Upper lobe of left lung (tissue), 6 donors: ENCODE measurements at regions not wholly inside any gene's neighbourhood (a gene's known extent, or its start where the extent isn't known, plus 50 kb on each side); places are given as distances from the start of the nearest gene placed in this dataset.
A peak's percentile ranks its signal among the peaks of the same experiment; 100 is the strongest.

Source experiments
- ATAC-seq, 2 donors: fragments of 200-7000 bp; cut with Tn5 transposase; one replicate each; pipeline ENCODE4 v1.9.1; 2022; ENCODE audit warnings: mild to moderate bottlenecking in 2 of 2, moderate library complexity in 2 of 2; ENCODE audit not compliant: low FRiP score in 2 of 2
- DNase-seq, 2 donors: peaks; one replicate each; pipeline ENCODE4 v3.0.0-alpha.2; 2019 to 2020
- H3K27ac ChIP-seq, 4 donors: fragments of 200-600 bp; sonication (generic); one replicate each; pipeline ENCODE4 v1.5.1; 2016 to 2019
- H3K27me3 ChIP-seq, 4 donors: fragments of 200-600 bp; sonication (generic); one replicate each; pipeline ENCODE4 v1.5.1; 2017 to 2019
- H3K36me3 ChIP-seq, 4 donors: fragments of 200-600 bp; sonication (generic); one replicate each; pipeline ENCODE4 v1.5.1; 2016 to 2019
- H3K4me1 ChIP-seq, 4 donors: fragments of 200-600 bp; sonication (generic); one replicate each; pipeline ENCODE4 v1.5.1; 2018 to 2019
- H3K4me3 ChIP-seq, 4 donors: fragments of 200-600 bp; sonication (generic); one replicate each; pipeline ENCODE4 v1.5.1; 2017 to 2019; ENCODE audit warnings: mild to moderate bottlenecking in 2 of 4, moderate library complexity in 1 of 4
- H3K9me3 ChIP-seq, 4 donors: fragments of 200-600 bp; sonication (generic); one replicate each; pipeline ENCODE4 v1.5.1; 2018 to 2019
- CTCF ChIP-seq, 6 experiments: fragments of 450-650 bp in 4 of 6; fragments of 200-600 bp in 2 of 6; sonication (generic) in 2 of 6; IDR thresholded peaks; one replicate each; pipeline ENCODE4 v1.5.1; 2016 to 2019; ENCODE audit warnings: antibody characterized with exemption in 6 of 6
- EP300 ChIP-seq, 4 donors: sonication (generic); formaldehyde crosslinking; IDR thresholded peaks; one replicate each; pipeline ENCODE4 v1.5.1; 2017; ENCODE audit warnings: antibody characterized with exemption in 4 of 4, control low read depth in 2 of 4
- POLR2A ChIP-seq, 4 donors: fragments of 450-650 bp; IDR thresholded peaks; one replicate each; pipeline ENCODE4 v1.5.1; 2016 to 2017; ENCODE audit warnings: antibody characterized with exemption in 4 of 4, mild to moderate bottlenecking in 2 of 4
- POLR2AphosphoS5 ChIP-seq, 2 donors: sonication (generic); formaldehyde crosslinking; IDR thresholded peaks; one replicate each; pipeline ENCODE4 v1.5.1; 2017; ENCODE audit warnings: antibody characterized with exemption in 2 of 2
- WGBS, 2 donors: methylation state at CpG; one replicate each; pipeline ENCODE4 v1.1.5; 2017 to 2018; 5-methylcytosine and 5-hydroxymethylcytosine counted together
- donor health status: DM: no; HTN: no; CAD: no; lungs with moderate emphysema.
- donor health status: DM: no; HTN: yes; CAD: no; lungs with severe emphysema.

GRCh38 chr14:104519721-104520120 is 59.8 kb upstream of the C14orf180 start:
- Histone ChIP-seq H3K36me3 (no peaks in the 10 kb centered on the region), H3K9me3 (peaks cover 0 to 14% (median 11%) of the 10 kb centered on the region in 4 donors), H3K4me1 (no peaks in the 10 kb centered on the region), H3K27me3 (no peaks in the 10 kb centered on the region), H3K4me3 (no peak overlapping the region), H3K27ac (no peak overlapping the region)
- ATAC-seq = no peak
- no peak for DNase-seq
- WGBS, 2 donors = 78 to 85% methylated on average over 7 to 8 of the region's 8 CpGs
- TF ChIP-seq CTCF (IDR thresholded peaks at IDR 0.05) (no peak), POLR2AphosphoS5 (IDR thresholded peaks at IDR 0.05) (no peak), POLR2A (IDR thresholded peaks at IDR 0.05) (no peak), EP300 (IDR thresholded peaks at IDR 0.05) (no peak)

- no peak overlapping the region for H3K27ac ChIP-seq
- no peak for TF ChIP-seq CTCF (IDR thresholded peaks at IDR 0.05)
- no peak for TF ChIP-seq POLR2A (IDR thresholded peaks at IDR 0.05)
- TF ChIP-seq POLR2AphosphoS5 (IDR thresholded peaks at IDR 0.05) = no peak
- no peak overlapping the region for H3K4me3 ChIP-seq
- no peaks in the 10 kb centered on the region for H3K4me1 ChIP-seq
- DNase-seq (no peak), ATAC-seq (no peak)
- H3K27me3 ChIP-seq = no peaks in the 10 kb centered on the region
- WGBS, 2 donors = 84 to 85% methylated on average over 11 to 13 of the region's 13 CpGs
- H3K9me3 ChIP-seq = peaks cover 0 to 14% (median 11%) of the 10 kb centered on the region in 4 donors
- no peaks in the 10 kb centered on the region for H3K36me3 ChIP-seq
These were observed 58.7 kb upstream of the C14orf180 start for GRCh38 chr14:104520620-104521410.

- WGBS, 2 donors = 86 to 89% methylated on average over 6 to 8 of the region's 8 CpGs
- Histone ChIP-seq H3K27ac (no peak overlapping the region), H3K9me3 (peaks cover 0 to 6% (median 4%) of the 10 kb centered on the region in 4 donors), H3K36me3 (no peaks in the 10 kb centered on the region), H3K4me3 (no peak overlapping the region), H3K27me3 (no peaks in the 10 kb centered on the region), H3K4me1 (no peaks in the 10 kb centered on the region)
- TF ChIP-seq EP300 (IDR thresholded peaks at IDR 0.05) (no peak), POLR2AphosphoS5 (IDR thresholded peaks at IDR 0.05) (no peak), CTCF (IDR thresholded peaks at IDR 0.05) (no peak), POLR2A (IDR thresholded peaks at IDR 0.05) (no peak)
- ATAC-seq (no peak), DNase-seq (no peak)
These were observed 57.5 kb upstream of the C14orf180 start for GRCh38 chr14:104521816-104522745.

- Histone ChIP-seq H3K27me3 (no peaks in the 10 kb centered on the region), H3K4me3 (no peak overlapping the region), H3K9me3 (no peaks in the 10 kb centered on the region), H3K27ac (no peak overlapping the region), H3K4me1 (no peaks in the 10 kb centered on the region), H3K36me3 (no peaks in the 10 kb centered on the region)
- WGBS, 2 donors = 86 to 88% methylated on average over 8 to 13 of the region's 13 CpGs
- ATAC-seq = no peak
- no peak for TF ChIP-seq POLR2A (IDR thresholded peaks at IDR 0.05)
- TF ChIP-seq POLR2AphosphoS5 (IDR thresholded peaks at IDR 0.05) = no peak
- no peak for TF ChIP-seq CTCF (IDR thresholded peaks at IDR 0.05)
- peak in 1 of 2 donors; percentile 37 for DNase-seq
These were observed 56.5 kb upstream of the C14orf180 start for GRCh38 chr14:104522926-104523545.
